GM23338 (cell line): ENCODE measurements at regions not wholly inside any gene's neighbourhood (a gene's known extent, or its start where the extent isn't known, plus 50 kb on each side); places are given as distances from the start of the nearest gene placed in this dataset.

Experiments
- ATAC-seq: fragments of 200-7000 bp; cut with Tn5 transposase; 3 replicates; pipeline ENCODE4 v1.9.1; 2020
- DNase-seq: peaks from one replicate; pipeline ENCODE4 v3.0.0-alpha.2; 2015; ENCODE audit warnings: low spot score
- H2AFZ ChIP-seq: fragments of 200-600 bp; sonication (generic); 2 replicates; pipeline ENCODE4 v1.8.0; 2016; ENCODE audit warnings: antibody characterized with exemption, mild to moderate bottlenecking, moderate library complexity
- H3F3A ChIP-seq: fragments of 200-600 bp; sonication (generic); replicated peaks from 2 replicates; pipeline ENCODE4 v1.8.0; 2017; ENCODE audit warnings: antibody characterized with exemption, mixed run types, low read depth
- H3K27ac ChIP-seq: fragments of 200-600 bp; sonication (generic); 2 replicates; pipeline ENCODE4 v1.6.1; 2016; ENCODE audit warnings: low read depth
- H3K27me3 ChIP-seq: fragments of 200-600 bp; sonication (generic); 2 replicates; pipeline ENCODE4 v1.8.0; 2016; ENCODE audit warnings: mild to moderate bottlenecking, mixed run types, moderate library complexity; ENCODE audit not compliant: insufficient read depth
- H3K36me3 ChIP-seq: fragments of 200-600 bp; sonication (generic); 2 replicates; pipeline ENCODE4 v1.8.0; 2016; ENCODE audit warnings: mild to moderate bottlenecking; ENCODE audit not compliant: insufficient read depth
- H3K4me1 ChIP-seq: fragments of 200-600 bp; sonication (generic); 2 replicates; pipeline ENCODE4 v1.8.0; 2016; ENCODE audit warnings: mild to moderate bottlenecking, moderate library complexity; ENCODE audit not compliant: insufficient read depth
- H3K4me2 ChIP-seq: fragments of 200-600 bp; sonication (generic); 2 replicates; pipeline ENCODE4 v1.7.1; 2017; ENCODE audit warnings: mixed run types
- H3K4me3 ChIP-seq: fragments of 200-600 bp; sonication (generic); 2 replicates; pipeline ENCODE4 v1.6.1; 2016; ENCODE audit warnings: mixed run types
- H3K79me2 ChIP-seq: fragments of 200-600 bp; sonication (generic); replicated peaks from 2 replicates; pipeline ENCODE4 v1.8.0; 2017; ENCODE audit warnings: mild to moderate bottlenecking; ENCODE audit not compliant: insufficient read depth
- H3K9me2 ChIP-seq: fragments of 200-600 bp; sonication (generic); 2 replicates; pipeline ENCODE4 v1.8.0; 2017; ENCODE audit not compliant: insufficient read depth
- H4K20me1 ChIP-seq: fragments of 200-600 bp; sonication (generic); replicated peaks from 2 replicates; pipeline ENCODE4 v1.8.0; 2017; ENCODE audit warnings: mild to moderate bottlenecking; ENCODE audit not compliant: insufficient read depth
- H3K27ac Mint-ChIP-seq: 2 replicates; pipeline ENCODE4 v1.8.0; 2020; ENCODE audit warnings: inconsistent platforms, mild to moderate bottlenecking, moderate library complexity, mixed read lengths
- H3K27me3 Mint-ChIP-seq: 3 replicates; pipeline ENCODE4 v1.8.0; 2022; ENCODE audit warnings: low read depth, mild to moderate bottlenecking, moderate library complexity, mixed read lengths, inconsistent platforms; ENCODE audit not compliant: insufficient read depth, poor library complexity
- H3K36me3 Mint-ChIP-seq: 3 replicates; pipeline ENCODE4 v1.8.0; 2021; ENCODE audit warnings: low read depth, mild to moderate bottlenecking, inconsistent platforms, moderate library complexity, mixed read lengths
- H3K4me1 Mint-ChIP-seq: 3 replicates; pipeline ENCODE4 v1.8.0; 2020; ENCODE audit warnings: mild to moderate bottlenecking, inconsistent platforms, mixed read lengths
- H3K4me3 Mint-ChIP-seq: 3 replicates; pipeline ENCODE4 v1.8.0; 2021; ENCODE audit warnings: moderate library complexity, mild to moderate bottlenecking, inconsistent platforms, mixed read lengths
- H3K9me3 Mint-ChIP-seq: 3 replicates; pipeline ENCODE4 v1.8.0; 2020; ENCODE audit warnings: moderate library complexity, mild to moderate bottlenecking, inconsistent platforms, mixed read lengths
- CREB1 ChIP-seq: fragments of 250-450 bp; sonication (Bioruptor Pico); IDR thresholded peaks from 2 replicates; pipeline ENCODE4 v1.5.0; 2020; ENCODE audit warnings: low read depth, mild to moderate bottlenecking, moderate library complexity
- EZH2 ChIP-seq: fragments of 200-600 bp; sonication (generic); IDR thresholded peaks from one replicate; pipeline ENCODE4 v1.8.0; 2017; ENCODE audit warnings: antibody characterized with exemption, mild to moderate bottlenecking, low read depth; ENCODE audit not compliant: unreplicated experiment
- EZH2phosphoT487 ChIP-seq: fragments of 200-600 bp; sonication (generic); IDR thresholded peaks from one replicate; pipeline ENCODE4 v1.8.1; 2018; ENCODE audit warnings: antibody characterized with exemption; ENCODE audit not compliant: unreplicated experiment
- NANOG ChIP-seq: IDR thresholded peaks from 2 replicates; pipeline ENCODE4 v1.6.1; 2016; ENCODE audit warnings: antibody characterized with exemption, borderline replicate concordance
- POLR2AphosphoS5 ChIP-seq: IDR thresholded peaks from 2 replicates; pipeline ENCODE4 v1.6.1; 2016; ENCODE audit warnings: antibody characterized with exemption, low read depth
- ZNF114 ChIP-seq: fragments of 250-450 bp; sonication (Bioruptor Pico); IDR thresholded peaks from 2 replicates; pipeline ENCODE4 v1.5.0; 2020; ENCODE audit warnings: mild to moderate bottlenecking, moderate library complexity
- ZNF462 ChIP-seq: fragments of 250-450 bp; sonication (Bioruptor Pico); IDR thresholded peaks from 2 replicates; pipeline ENCODE4 v1.5.0; 2020; ENCODE audit warnings: mild to moderate bottlenecking, moderate library complexity
- TF ChIP-seq, protein P1 (sequence below), 2 experiments: fragments of 200-600 bp in 1 of 2; sonication (generic) in 1 of 2; conservative IDR thresholded peaks; 2 replicates each; pipeline versions ENCODE4 v1.5.1 to v1.6.1; 2016 to 2017; ENCODE audit warnings: antibody characterized with exemption in 2 of 2, low read depth in 2 of 2, mild to moderate bottlenecking in 2 of 2, moderate library complexity in 1 of 2
- TF ChIP-seq, protein P2 (sequence below): IDR thresholded peaks from one replicate; pipeline ENCODE4 v1.6.1; 2018; ENCODE audit warnings: antibody characterized with exemption; ENCODE audit not compliant: unreplicated experiment

- TF ChIP-seq ZNF462 (CRISPR knock-in tag) (no peak), CREB1 (CRISPR knock-in tag) (no peak), ZNF114 (CRISPR knock-in tag) (no peak)
- TF ChIP-seq, protein P1, sequence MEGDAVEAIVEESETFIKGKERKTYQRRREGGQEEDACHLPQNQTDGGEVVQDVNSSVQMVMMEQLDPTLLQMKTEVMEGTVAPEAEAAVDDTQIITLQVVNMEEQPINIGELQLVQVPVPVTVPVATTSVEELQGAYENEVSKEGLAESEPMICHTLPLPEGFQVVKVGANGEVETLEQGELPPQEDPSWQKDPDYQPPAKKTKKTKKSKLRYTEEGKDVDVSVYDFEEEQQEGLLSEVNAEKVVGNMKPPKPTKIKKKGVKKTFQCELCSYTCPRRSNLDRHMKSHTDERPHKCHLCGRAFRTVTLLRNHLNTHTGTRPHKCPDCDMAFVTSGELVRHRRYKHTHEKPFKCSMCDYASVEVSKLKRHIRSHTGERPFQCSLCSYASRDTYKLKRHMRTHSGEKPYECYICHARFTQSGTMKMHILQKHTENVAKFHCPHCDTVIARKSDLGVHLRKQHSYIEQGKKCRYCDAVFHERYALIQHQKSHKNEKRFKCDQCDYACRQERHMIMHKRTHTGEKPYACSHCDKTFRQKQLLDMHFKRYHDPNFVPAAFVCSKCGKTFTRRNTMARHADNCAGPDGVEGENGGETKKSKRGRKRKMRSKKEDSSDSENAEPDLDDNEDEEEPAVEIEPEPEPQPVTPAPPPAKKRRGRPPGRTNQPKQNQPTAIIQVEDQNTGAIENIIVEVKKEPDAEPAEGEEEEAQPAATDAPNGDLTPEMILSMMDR (conservative IDR thresholded peaks at IDR 0.05; ENCODE audit: low read depth in 2 of 2) = no peak
Observed at GRCh38 chr2:55751966-55752365, 58.3 kb upstream of the PNPT1 start (continued).

GRCh38 chr2:55743583-55743982 is 49.9 kb upstream of the PNPT1 start:
- Histone ChIP-seq H3K27ac (no peak overlapping the region), H3F3A (no peaks in the 10 kb centered on the region), H3K79me2 (no peaks in the 10 kb centered on the region), H3K27me3 (no peaks in the 10 kb centered on the region), H3K4me1 (0 out of 2 replicates have a peak, but pooled peaks cover 6% of the 10 kb centered on the region), H3K36me3 (no peaks in the 10 kb centered on the region), H3K4me3 (no peak overlapping the region), H3K9me2 (peaks cover 15% of the 10 kb centered on the region; the same call in 1 of the 2 replicates), H3K4me2 (no peak overlapping the region), H4K20me1 (no peaks in the 10 kb centered on the region), H2AFZ (no peak overlapping the region)
- peaks cover 2% of the 10 kb centered on the region; the same call in 1 of the 3 replicates for H3K4me1 Mint-ChIP-seq
- peaks cover 18% of the 10 kb centered on the region; the same call in 2 of the 3 replicates for H3K9me3 Mint-ChIP-seq
- DNase-seq (no peak), ATAC-seq (no peak)
- H3K27ac Mint-ChIP-seq = no peak overlapping the region
- H3K27me3 Mint-ChIP-seq = peaks cover 1% of the 10 kb centered on the region
- peaks cover 6% of the 10 kb centered on the region; the same call in 2 of the 3 replicates for H3K36me3 Mint-ChIP-seq
- H3K4me3 Mint-ChIP-seq = no peak overlapping the region
- TF ChIP-seq EZH2phosphoT487 (no peak), ZNF114 (CRISPR knock-in tag) (no peak), EZH2 (no peak), POLR2AphosphoS5 (no peak), NANOG (no peak)
- TF ChIP-seq, protein P2, sequence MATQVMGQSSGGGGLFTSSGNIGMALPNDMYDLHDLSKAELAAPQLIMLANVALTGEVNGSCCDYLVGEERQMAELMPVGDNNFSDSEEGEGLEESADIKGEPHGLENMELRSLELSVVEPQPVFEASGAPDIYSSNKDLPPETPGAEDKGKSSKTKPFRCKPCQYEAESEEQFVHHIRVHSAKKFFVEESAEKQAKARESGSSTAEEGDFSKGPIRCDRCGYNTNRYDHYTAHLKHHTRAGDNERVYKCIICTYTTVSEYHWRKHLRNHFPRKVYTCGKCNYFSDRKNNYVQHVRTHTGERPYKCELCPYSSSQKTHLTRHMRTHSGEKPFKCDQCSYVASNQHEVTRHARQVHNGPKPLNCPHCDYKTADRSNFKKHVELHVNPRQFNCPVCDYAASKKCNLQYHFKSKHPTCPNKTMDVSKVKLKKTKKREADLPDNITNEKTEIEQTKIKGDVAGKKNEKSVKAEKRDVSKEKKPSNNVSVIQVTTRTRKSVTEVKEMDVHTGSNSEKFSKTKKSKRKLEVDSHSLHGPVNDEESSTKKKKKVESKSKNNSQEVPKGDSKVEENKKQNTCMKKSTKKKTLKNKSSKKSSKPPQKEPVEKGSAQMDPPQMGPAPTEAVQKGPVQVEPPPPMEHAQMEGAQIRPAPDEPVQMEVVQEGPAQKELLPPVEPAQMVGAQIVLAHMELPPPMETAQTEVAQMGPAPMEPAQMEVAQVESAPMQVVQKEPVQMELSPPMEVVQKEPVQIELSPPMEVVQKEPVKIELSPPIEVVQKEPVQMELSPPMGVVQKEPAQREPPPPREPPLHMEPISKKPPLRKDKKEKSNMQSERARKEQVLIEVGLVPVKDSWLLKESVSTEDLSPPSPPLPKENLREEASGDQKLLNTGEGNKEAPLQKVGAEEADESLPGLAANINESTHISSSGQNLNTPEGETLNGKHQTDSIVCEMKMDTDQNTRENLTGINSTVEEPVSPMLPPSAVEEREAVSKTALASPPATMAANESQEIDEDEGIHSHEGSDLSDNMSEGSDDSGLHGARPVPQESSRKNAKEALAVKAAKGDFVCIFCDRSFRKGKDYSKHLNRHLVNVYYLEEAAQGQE = no peak
- TF ChIP-seq, protein P1 (conservative IDR thresholded peaks at IDR 0.05; ENCODE audit: low read depth in 2 of 2) = no peak
